ENCODE measurements at regions not wholly inside any gene's neighbourhood (a gene's known extent, or its start where the extent isn't known, plus 50 kb on each side); places are given as distances from the start of the nearest gene placed in this dataset.

- H3K4me1 ChIP-seq (replicated peaks in 1 of 2), result peaks cover 5 to 10% of the 10 kb centered on the region in 2 donors
- peak in 4 of 8 experiments; percentile 32 to 73 (median 54) for ATAC-seq (replicated peaks in 6 of 8)
- in situ Hi-C loops (cut with MboI; ENCODE audit: low pct_unique_long_range_greater_than_20kb in 2 of 9, low sequenced_read_pairs in 9 of 9, unreplicated experiment in 9 of 9), result no loop called here
- H3K27ac ChIP-seq, result no peak overlapping the region
- WGBS, 10 experiments, result 16 to 87% (median 41%) methylated on average over 2 to 7 of the region's 9 CpGs; no CpG with 5 or more reads in 2 of the 10 experiments
- no peak overlapping the region for H3K4me3 ChIP-seq
These were observed 261.5 kb upstream of the SORCS1 start for GRCh38 chr10:107425931-107426553.

GRCh38 chr10:107424628-107425027 is 260.1 kb upstream of the SORCS1 start:
- no peak overlapping the region for H3K4me3 ChIP-seq
- in situ Hi-C loops (cut with MboI; ENCODE audit: low pct_unique_long_range_greater_than_20kb in 2 of 9, low sequenced_read_pairs in 9 of 9, unreplicated experiment in 9 of 9), result loop anchor here in 1 of 9 experiments (25.0 kb wide), 1 partner anchor 388 kb away; no protein-coding TSS in a partner anchor
- H3K4me1 ChIP-seq (replicated peaks in 1 of 2), result peaks cover 5 to 10% of the 10 kb centered on the region in 2 donors
- 52 to 95% (median 80%) methylated on average over 1 to 5 of the region's 5 CpGs; no CpG with 5 or more reads in 1 of the 10 experiments for WGBS, 10 experiments
- H3K27ac ChIP-seq, result no peak overlapping the region
- ATAC-seq (replicated peaks in 6 of 8), result peak in 2 of 8 experiments; percentile 30 to 37

GRCh38 chr10:107423903-107424302 is 259.4 kb upstream of the SORCS1 start:
- no peak overlapping the region for H3K4me3 ChIP-seq
- WGBS, 10 experiments, result 0 to 92% (median 71%) methylated on average over 1 to 3 of the region's 3 CpGs; no CpG with 5 or more reads in 3 of the 10 experiments
- no peak for ATAC-seq (replicated peaks in 6 of 8)
- H3K4me1 ChIP-seq (replicated peaks in 1 of 2), result peaks cover 5 to 10% of the 10 kb centered on the region in 2 donors
- H3K27ac ChIP-seq, result no peak overlapping the region
- in situ Hi-C loops (cut with MboI; ENCODE audit: low pct_unique_long_range_greater_than_20kb in 2 of 9, low sequenced_read_pairs in 9 of 9, unreplicated experiment in 9 of 9), result loop anchor here in 1 of 9 experiments (25.0 kb wide), 1 partner anchor 388 kb away; no protein-coding TSS in a partner anchor

- Histone ChIP-seq H3K4me1 (replicated peaks in 1 of 2) (peaks cover 5 to 10% of the 10 kb centered on the region in 2 donors), H3K4me3 (no peak overlapping the region), H3K27ac (no peak overlapping the region)
- no peak for ATAC-seq (replicated peaks in 6 of 8)
- in situ Hi-C loops (cut with MboI; ENCODE audit: low pct_unique_long_range_greater_than_20kb in 2 of 9, low sequenced_read_pairs in 9 of 9, unreplicated experiment in 9 of 9), result loop anchor here in 1 of 9 experiments (25.0 kb wide), 1 partner anchor 390 kb away; no protein-coding TSS in a partner anchor
- WGBS, 10 experiments, result 15 to 100% (median 92%) methylated on average over 1 to 2 of the region's 2 CpGs; no CpG with 5 or more reads in 1 of the 10 experiments
These were observed 258.2 kb upstream of the SORCS1 start for GRCh38 chr10:107422681-107423080.

GRCh38 chr10:107420196-107420595 is 255.7 kb upstream of the SORCS1 start:
- Histone ChIP-seq H3K4me3 (no peak overlapping the region), H3K27ac (no peak overlapping the region), H3K4me1 (replicated peaks in 1 of 2) (no peaks in the 10 kb centered on the region)
- in situ Hi-C loops (cut with MboI; ENCODE audit: low pct_unique_long_range_greater_than_20kb in 2 of 9, low sequenced_read_pairs in 9 of 9, unreplicated experiment in 9 of 9), result loop anchor here in 1 of 9 experiments (25.0 kb wide), 1 partner anchor 392 kb away; no protein-coding TSS in a partner anchor
- 10 to 100% (median 83%) methylated on average over 1 to 3 of the region's 3 CpGs; no CpG with 5 or more reads in 1 of the 10 experiments for WGBS, 10 experiments
- no peak for ATAC-seq (replicated peaks in 6 of 8)

- 9 to 89% (median 72%) methylated on average over 2 to 7 of the region's 7 CpGs for WGBS, 10 experiments
- in situ Hi-C loops (cut with MboI; ENCODE audit: low pct_unique_long_range_greater_than_20kb in 2 of 9, low sequenced_read_pairs in 9 of 9, unreplicated experiment in 9 of 9), result loop anchor here in 1 of 9 experiments (25.0 kb wide), 1 partner anchor 394 kb away; no protein-coding TSS in a partner anchor
- H3K27ac ChIP-seq, result no peak overlapping the region
- ATAC-seq (replicated peaks in 6 of 8), result no peak
- no peaks in the 10 kb centered on the region for H3K4me1 ChIP-seq (replicated peaks in 1 of 2)
- no peak overlapping the region for H3K4me3 ChIP-seq
These were observed 253.7 kb upstream of the SORCS1 start for GRCh38 chr10:107418085-107418806.

GRCh38 chr10:107417446-107417845 is 252.9 kb upstream of the SORCS1 start:
- Histone ChIP-seq H3K27ac (no peak overlapping the region), H3K4me3 (no peak overlapping the region), H3K4me1 (replicated peaks in 1 of 2) (no peaks in the 10 kb centered on the region)
- WGBS, 10 experiments, result 17 to 100% (median 83%) methylated on average over 1 to 2 of the region's 2 CpGs; no CpG with 5 or more reads in 1 of the 10 experiments
- in situ Hi-C loops (cut with MboI; ENCODE audit: low pct_unique_long_range_greater_than_20kb in 2 of 9, low sequenced_read_pairs in 9 of 9, unreplicated experiment in 9 of 9), result loop anchor here in 1 of 9 experiments (25.0 kb wide), 1 partner anchor 395 kb away; no protein-coding TSS in a partner anchor
- no peak for ATAC-seq (replicated peaks in 6 of 8)

GRCh38 chr10:107415446-107415845 is 250.9 kb upstream of the SORCS1 start:
- in situ Hi-C loops (cut with MboI; ENCODE audit: low pct_unique_long_range_greater_than_20kb in 2 of 9, low sequenced_read_pairs in 9 of 9, unreplicated experiment in 9 of 9), result loop anchor here in 1 of 9 experiments (25.0 kb wide), 1 partner anchor 397 kb away; no protein-coding TSS in a partner anchor
- 17 to 100% (median 100%) methylated on average over 1 to 2 of the region's 2 CpGs; no CpG with 5 or more reads in 5 of the 10 experiments for WGBS, 10 experiments
- ATAC-seq (replicated peaks in 6 of 8), result no peak

GRCh38 chr10:107413971-107414370 is 249.5 kb upstream of the SORCS1 start:
- no peak overlapping the region for H3K4me3 ChIP-seq
- no peaks in the 10 kb centered on the region for H3K4me1 ChIP-seq (replicated peaks in 1 of 2)
- 0 to 100% (median 59%) methylated on average over 1 of the region's 1 CpG for WGBS, 10 experiments
- in situ Hi-C loops (cut with MboI; ENCODE audit: low pct_unique_long_range_greater_than_20kb in 2 of 9, low sequenced_read_pairs in 9 of 9, unreplicated experiment in 9 of 9), result loop anchor here in 1 of 9 experiments (25.0 kb wide), 1 partner anchor 398 kb away; no protein-coding TSS in a partner anchor
- no peak overlapping the region for H3K27ac ChIP-seq
- no peak for ATAC-seq (replicated peaks in 6 of 8)

More at GRCh38 chr10:107415446-107415845, 250.9 kb upstream of the SORCS1 start:
- Histone ChIP-seq H3K4me3 (no peak overlapping the region), H3K27ac (no peak overlapping the region), H3K4me1 (replicated peaks in 1 of 2) (no peaks in the 10 kb centered on the region)

GRCh38 chr10:107409522-107409921 is 245.0 kb upstream of the SORCS1 start:
- no peak overlapping the region for H3K27ac ChIP-seq
- in situ Hi-C loops (cut with MboI; ENCODE audit: low pct_unique_long_range_greater_than_20kb in 2 of 9, low sequenced_read_pairs in 9 of 9, unreplicated experiment in 9 of 9), result loop anchor here in 1 of 9 experiments (25.0 kb wide), 1 partner anchor 403 kb away; no protein-coding TSS in a partner anchor
- WGBS, 10 experiments, result 44 to 90% (median 82%) methylated on average over 1 to 3 of the region's 4 CpGs; no CpG with 5 or more reads in 4 of the 10 experiments
- peaks cover 0 to 13% of the 10 kb centered on the region in 2 donors for H3K4me1 ChIP-seq (replicated peaks in 1 of 2)
- H3K4me3 ChIP-seq, result no peak overlapping the region
- ATAC-seq (replicated peaks in 6 of 8), result peak in 3 of 8 experiments; percentile 24 to 65 (median 36)

- in situ Hi-C loops (cut with MboI; ENCODE audit: low pct_unique_long_range_greater_than_20kb in 2 of 9, low sequenced_read_pairs in 9 of 9, unreplicated experiment in 9 of 9), result no loop called here
- Histone ChIP-seq H3K4me3 (no peak overlapping the region), H3K4me1 (replicated peaks in 1 of 2) (no peaks in the 10 kb centered on the region), H3K27ac (no peak overlapping the region)
- ATAC-seq (replicated peaks in 6 of 8), result no peak
These were observed 233.6 kb upstream of the SORCS1 start for GRCh38 chr10:107398115-107398514.

GRCh38 chr10:107391901-107392300 is 227.4 kb upstream of the SORCS1 start:
- in situ Hi-C loops (cut with MboI; ENCODE audit: low pct_unique_long_range_greater_than_20kb in 2 of 9, low sequenced_read_pairs in 9 of 9, unreplicated experiment in 9 of 9), result no loop called here
- WGBS, 10 experiments, result 0 to 100% (median 50%) methylated on average over 1 to 3 of the region's 4 CpGs; no CpG with 5 or more reads in 3 of the 10 experiments
- ATAC-seq (replicated peaks in 6 of 8), result no peak
- Histone ChIP-seq H3K4me1 (replicated peaks in 1 of 2) (no peaks in the 10 kb centered on the region), H3K4me3 (no peak overlapping the region), H3K27ac (no peak overlapping the region)

GRCh38 chr10:107390563-107390962 is 226.1 kb upstream of the SORCS1 start:
- Histone ChIP-seq H3K4me1 (replicated peaks in 1 of 2) (no peaks in the 10 kb centered on the region), H3K27ac (no peak overlapping the region), H3K4me3 (no peak overlapping the region)
- in situ Hi-C loops (cut with MboI; ENCODE audit: low pct_unique_long_range_greater_than_20kb in 2 of 9, low sequenced_read_pairs in 9 of 9, unreplicated experiment in 9 of 9), result no loop called here
- ATAC-seq (replicated peaks in 6 of 8), result no peak
- WGBS, 10 experiments, result 0 to 100% (median 47%) methylated on average over 1 of the region's 1 CpG; no CpG with 5 or more reads in 2 of the 10 experiments
